ENCODE measurements at regions not wholly inside any gene's neighbourhood (a gene's known extent, or its start where the extent isn't known, plus 50 kb on each side); places are given as distances from the start of the nearest gene placed in this dataset.

- no peak for TF ChIP-seq CTCF (IDR thresholded peaks at IDR 0.05; ENCODE audit: low read depth, low read length)
- H3K4me3 ChIP-seq (ENCODE audit: low read depth, low read length), result no peak overlapping the region
These were observed 246.7 kb downstream of the HS3ST3A1 start for GRCh38 chr17:13355054-13355453.

- no peak overlapping the region for H3K4me3 ChIP-seq (ENCODE audit: low read depth, low read length)
- no peak for TF ChIP-seq CTCF (IDR thresholded peaks at IDR 0.05; ENCODE audit: low read depth, low read length)
These were observed 248.1 kb downstream of the HS3ST3A1 start for GRCh38 chr17:13353590-13353989.

GRCh38 chr17:13352747-13353415 lies 248.8 kb downstream of the HS3ST3A1 start:
- TF ChIP-seq CTCF (IDR thresholded peaks at IDR 0.05; ENCODE audit: low read depth, low read length), result no peak
- no peak overlapping the region for H3K4me3 ChIP-seq (ENCODE audit: low read depth, low read length)

GRCh38 chr17:13351046-13351445 lies 250.7 kb downstream of the HS3ST3A1 start:
- TF ChIP-seq CTCF (IDR thresholded peaks at IDR 0.05; ENCODE audit: low read depth, low read length), result no peak
- H3K4me3 ChIP-seq (ENCODE audit: low read depth, low read length), result no peak overlapping the region

GRCh38 chr17:13350466-13350865 lies 251.3 kb downstream of the HS3ST3A1 start:
- no peak overlapping the region for H3K4me3 ChIP-seq (ENCODE audit: low read depth, low read length)
- no peak for TF ChIP-seq CTCF (IDR thresholded peaks at IDR 0.05; ENCODE audit: low read depth, low read length)

GRCh38 chr17:13346996-13347762 lies 254.6 kb downstream of the HS3ST3A1 start:
- no peak for TF ChIP-seq CTCF (IDR thresholded peaks at IDR 0.05; ENCODE audit: low read depth, low read length)
- no peak overlapping the region for H3K4me3 ChIP-seq (ENCODE audit: low read depth, low read length)

GRCh38 chr17:13346592-13346991 lies 255.1 kb downstream of the HS3ST3A1 start:
- no peak for TF ChIP-seq CTCF (IDR thresholded peaks at IDR 0.05; ENCODE audit: low read depth, low read length)

More at GRCh38 chr17:13346592-13346991, 255.1 kb downstream of the HS3ST3A1 start:
- peak overlapping the region; percentile 13; the same call in 1 of the 2 replicates for H3K4me3 ChIP-seq (ENCODE audit: low read depth, low read length)

Measured in WI38 (cell line).